DND-41 (cell line): ENCODE measurements at regions not wholly inside any gene's neighbourhood (a gene's known extent, or its start where the extent isn't known, plus 50 kb on each side); places are given as distances from the start of the nearest gene placed in this dataset.

Experiments
- ATAC-seq: fragments of 200-7000 bp; cut with Tn5 transposase; 3 replicates; pipeline ENCODE4 v1.9.1; 2021; ENCODE audit warnings: low read depth; ENCODE audit not compliant: insufficient read depth
- DNase-seq: peaks from one replicate; pipeline ENCODE4 v3.0.0-alpha.2; 2020
- H2AFZ ChIP-seq: 2 replicates; pipeline ENCODE4 v1.6.0; 2012; ENCODE audit warnings: low read depth, low read length
- H3K27ac ChIP-seq: 2 replicates; pipeline ENCODE4 v1.5.1; 2012; ENCODE audit warnings: low read length, inconsistent platforms
- H3K27me3 ChIP-seq: fragments of 200-600 bp; sonication (generic); 2 replicates; pipeline ENCODE4 v1.6.0; 2012; ENCODE audit warnings: low read length, mild to moderate bottlenecking, inconsistent platforms; ENCODE audit not compliant: insufficient read depth, poor library complexity
- H3K36me3 ChIP-seq: 2 replicates; pipeline ENCODE4 v1.5.1; 2012; ENCODE audit warnings: low read length, inconsistent platforms; ENCODE audit not compliant: insufficient read depth
- H3K4me1 ChIP-seq: 2 replicates; pipeline ENCODE4 v1.5.1; 2012; ENCODE audit warnings: mild to moderate bottlenecking, low read length; ENCODE audit not compliant: insufficient read depth
- H3K4me2 ChIP-seq: 2 replicates; pipeline ENCODE4 v1.6.0; 2012; ENCODE audit warnings: mild to moderate bottlenecking, moderate library complexity, low read length, inconsistent platforms; ENCODE audit not compliant: insufficient read depth
- H3K4me3 ChIP-seq, 2 experiments: fragments of 200-600 bp in 1 of 2; shearing (Covaris generic) in 1 of 2; 2 replicates each; pipeline ENCODE4 v1.5.1; 2012 to 2016; ENCODE audit warnings: inconsistent platforms in 2 of 2, low read length in 2 of 2, mild to moderate bottlenecking in 2 of 2, low read depth in 1 of 2, moderate library complexity in 1 of 2
- H3K79me2 ChIP-seq: 2 replicates; pipeline ENCODE4 v1.6.0; 2012; ENCODE audit warnings: low read length, inconsistent platforms; ENCODE audit not compliant: insufficient read depth
- H3K9ac ChIP-seq: 2 replicates; pipeline ENCODE4 v1.6.0; 2012; ENCODE audit warnings: low read depth, mild to moderate bottlenecking, inconsistent platforms, low read length, moderate library complexity
- H3K9me3 ChIP-seq: 2 replicates; pipeline ENCODE4 v1.5.1; 2012; ENCODE audit warnings: low read length, moderate library complexity, mild to moderate bottlenecking, inconsistent platforms; ENCODE audit not compliant: insufficient read depth, severe bottlenecking
- H4K20me1 ChIP-seq: 2 replicates; pipeline ENCODE4 v1.6.0; 2012; ENCODE audit warnings: low read length; ENCODE audit not compliant: insufficient read depth
- EZH2 ChIP-seq: IDR thresholded peaks from 3 replicates; pipeline ENCODE4 v1.6.1; 2012; ENCODE audit warnings: borderline replicate concordance, low read depth, mild to moderate bottlenecking, moderate library complexity, low read length, inconsistent platforms; ENCODE audit not compliant: severe bottlenecking
- TF ChIP-seq, protein P1 (sequence below): IDR thresholded peaks from 2 replicates; pipeline ENCODE4 v1.5.1; 2012; ENCODE audit warnings: borderline replicate concordance, low read length, moderate library complexity, mild to moderate bottlenecking; ENCODE audit not compliant: poor library complexity, severe bottlenecking; ENCODE audit errors: extremely low read depth

DNA sequence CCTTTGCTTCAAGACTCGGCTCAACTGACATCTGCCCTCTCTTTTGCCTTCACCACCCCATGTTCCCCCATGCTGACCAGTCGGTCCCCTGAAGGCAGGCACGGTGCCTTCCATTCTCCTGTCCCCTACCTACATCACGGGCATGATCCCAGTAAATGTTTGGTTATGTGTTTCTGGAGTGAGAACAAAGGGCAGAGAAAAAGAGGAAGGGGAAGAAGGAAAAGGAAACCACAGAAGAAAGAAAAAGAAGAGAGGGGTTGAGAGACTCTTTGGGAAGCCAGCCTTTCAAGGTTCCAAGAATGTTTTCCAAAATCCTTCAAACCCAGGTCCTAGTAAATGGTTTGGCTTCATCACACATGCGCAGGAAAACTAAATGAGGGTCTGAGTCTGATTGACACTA, 84.9 kb downstream of the CDC7 start:
- Histone ChIP-seq H3K27me3 (no peaks in the 10 kb centered on the region), H4K20me1 (no peaks in the 10 kb centered on the region), H3K9ac (no peak overlapping the region), H3K27ac (no peak overlapping the region), H3K9me3 (no peaks in the 10 kb centered on the region), H3K4me2 (no peak overlapping the region), H2AFZ (no peak overlapping the region), H3K36me3 (no peaks in the 10 kb centered on the region), H3K4me3 (no peak overlapping the region), H3K79me2 (no peaks in the 10 kb centered on the region), H3K4me1 (peaks cover 19% of the 10 kb centered on the region)
- TF ChIP-seq, protein P1, sequence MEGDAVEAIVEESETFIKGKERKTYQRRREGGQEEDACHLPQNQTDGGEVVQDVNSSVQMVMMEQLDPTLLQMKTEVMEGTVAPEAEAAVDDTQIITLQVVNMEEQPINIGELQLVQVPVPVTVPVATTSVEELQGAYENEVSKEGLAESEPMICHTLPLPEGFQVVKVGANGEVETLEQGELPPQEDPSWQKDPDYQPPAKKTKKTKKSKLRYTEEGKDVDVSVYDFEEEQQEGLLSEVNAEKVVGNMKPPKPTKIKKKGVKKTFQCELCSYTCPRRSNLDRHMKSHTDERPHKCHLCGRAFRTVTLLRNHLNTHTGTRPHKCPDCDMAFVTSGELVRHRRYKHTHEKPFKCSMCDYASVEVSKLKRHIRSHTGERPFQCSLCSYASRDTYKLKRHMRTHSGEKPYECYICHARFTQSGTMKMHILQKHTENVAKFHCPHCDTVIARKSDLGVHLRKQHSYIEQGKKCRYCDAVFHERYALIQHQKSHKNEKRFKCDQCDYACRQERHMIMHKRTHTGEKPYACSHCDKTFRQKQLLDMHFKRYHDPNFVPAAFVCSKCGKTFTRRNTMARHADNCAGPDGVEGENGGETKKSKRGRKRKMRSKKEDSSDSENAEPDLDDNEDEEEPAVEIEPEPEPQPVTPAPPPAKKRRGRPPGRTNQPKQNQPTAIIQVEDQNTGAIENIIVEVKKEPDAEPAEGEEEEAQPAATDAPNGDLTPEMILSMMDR = no peak
- TF ChIP-seq EZH2 = no peak
- DNase-seq (no peak), ATAC-seq (no peak)

DNA sequence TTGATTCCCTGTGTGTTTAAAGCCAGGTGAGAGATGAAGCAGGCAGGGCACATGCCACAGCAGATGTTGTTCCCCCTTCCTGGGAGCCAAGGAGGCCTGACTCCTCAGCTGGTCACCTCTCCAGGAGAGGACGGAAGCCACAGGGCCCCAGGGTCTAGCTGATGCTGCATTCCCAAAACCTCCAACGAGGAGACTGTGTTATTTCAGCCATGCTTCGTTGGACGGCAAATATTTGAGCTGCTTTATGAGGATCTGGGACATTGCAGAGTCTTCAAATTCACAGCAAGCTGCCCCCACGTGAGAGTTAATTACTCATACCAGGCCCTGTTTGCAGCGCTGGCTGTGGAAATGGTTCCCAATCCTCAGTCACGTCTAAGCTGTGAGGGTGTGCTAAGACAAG, 85.3 kb downstream of the CDC7 start:
- TF ChIP-seq, protein P1 = no peak
- TF ChIP-seq EZH2 = no peak

DNA sequence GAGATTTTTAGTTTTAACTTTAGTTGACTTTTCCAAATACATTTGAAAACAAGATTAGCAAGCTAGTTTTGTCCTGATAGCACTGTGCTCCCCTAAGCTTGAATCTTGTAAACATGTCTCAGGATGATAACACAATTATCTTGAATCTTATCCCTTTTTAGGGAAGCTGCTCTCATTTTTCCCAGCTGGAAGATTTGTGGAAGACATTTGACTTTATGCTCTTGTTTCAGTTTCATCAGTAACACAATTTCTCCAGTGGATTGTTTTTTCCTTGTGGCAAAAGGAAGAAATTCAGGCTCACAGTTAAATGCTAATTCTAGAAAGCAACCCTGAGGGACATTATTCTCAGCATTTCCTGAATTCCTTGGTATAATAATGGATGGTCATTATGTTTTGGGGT, 88.8 kb downstream of the CDC7 start:
- H3K79me2 ChIP-seq = no peaks in the 10 kb centered on the region
- no peaks in the 10 kb centered on the region for H4K20me1 ChIP-seq
- H3K27ac ChIP-seq = no peak overlapping the region
- H3K9me3 ChIP-seq = no peaks in the 10 kb centered on the region
- no peaks in the 10 kb centered on the region for H3K36me3 ChIP-seq
- no peak overlapping the region for H3K4me3 ChIP-seq
- no peak overlapping the region for H3K9ac ChIP-seq
- H3K4me1 ChIP-seq = peaks cover 11% of the 10 kb centered on the region; the same call in 1 of the 2 replicates
- H3K27me3 ChIP-seq = no peaks in the 10 kb centered on the region
- DNase-seq = no peak
- TF ChIP-seq, protein P1 = no peak
- TF ChIP-seq EZH2 = no peak
- no peak for ATAC-seq
- no peak overlapping the region for H3K4me2 ChIP-seq
- no peak overlapping the region for H2AFZ ChIP-seq

More for the DNA sequence above, 85.3 kb downstream of the CDC7 start:
- H3K4me3 ChIP-seq = no peak overlapping the region
- H3K9ac ChIP-seq = no peak overlapping the region
- no peaks in the 10 kb centered on the region for H4K20me1 ChIP-seq
- no peak for DNase-seq
- H3K79me2 ChIP-seq = no peaks in the 10 kb centered on the region
- no peak overlapping the region for H3K4me2 ChIP-seq
- peaks cover 21% of the 10 kb centered on the region for H3K4me1 ChIP-seq
- no peak overlapping the region for H3K27ac ChIP-seq
- H2AFZ ChIP-seq = no peak overlapping the region
- no peaks in the 10 kb centered on the region for H3K9me3 ChIP-seq
- ATAC-seq = no peak
- H3K27me3 ChIP-seq = no peaks in the 10 kb centered on the region
- no peaks in the 10 kb centered on the region for H3K36me3 ChIP-seq
